ENCODE measurements at regions not wholly inside any gene's neighbourhood (a gene's known extent, or its start where the extent isn't known, plus 50 kb on each side); places are given as distances from the start of the nearest gene placed in this dataset.
A peak's percentile ranks its signal among the peaks of the same experiment; 100 is the strongest.

- TF ChIP-seq TCF12 (IDR thresholded peaks at IDR 0.05; ENCODE audit: low read depth) (no peak), REST (IDR thresholded peaks at IDR 0.05; ENCODE audit: low read depth) (no peak), YY1 (IDR thresholded peaks at IDR 0.05; ENCODE audit: low read depth) (no peak), ZBTB7A (IDR thresholded peaks at IDR 0.05; ENCODE audit: low read depth) (no peak), CREB1 (IDR thresholded peaks at IDR 0.05; ENCODE audit: low read depth) (no peak), CEBPB (IDR thresholded peaks at IDR 0.05) (no peak), EP300 (IDR thresholded peaks at IDR 0.05; ENCODE audit: borderline replicate concordance) (no peak)
Observed at GRCh38 chr1:173424143-173424542, 53.0 kb upstream of the PRDX6 start.

GRCh38 chr1:173424782-173425407 is 52.2 kb upstream of the PRDX6 start:
- TF ChIP-seq CEBPB (IDR thresholded peaks at IDR 0.05) (peak; percentile 62; the same call in 1 of the 2 replicates), TEAD4 (IDR thresholded peaks at IDR 0.05) (peak; percentile 80), EP300 (IDR thresholded peaks at IDR 0.05; ENCODE audit: borderline replicate concordance) (no peak)

- TF ChIP-seq TEAD4 (IDR thresholded peaks at IDR 0.05): no peak
- no peak for TF ChIP-seq CEBPB (IDR thresholded peaks at IDR 0.05)
- TF ChIP-seq USF1 (IDR thresholded peaks at IDR 0.05): no peak
- TF ChIP-seq TAF1 (IDR thresholded peaks at IDR 0.05; ENCODE audit: low read depth): no peak
- TF ChIP-seq NFIC (IDR thresholded peaks at IDR 0.05): no peak
- no peak for TF ChIP-seq RAD21 (IDR thresholded peaks at IDR 0.05; ENCODE audit: low read depth)
- no peak for TF ChIP-seq CREB1 (IDR thresholded peaks at IDR 0.05; ENCODE audit: low read depth)
- no peak for TF ChIP-seq EP300 (IDR thresholded peaks at IDR 0.05; ENCODE audit: borderline replicate concordance)
- no peak for TF ChIP-seq TCF12 (IDR thresholded peaks at IDR 0.05; ENCODE audit: low read depth)
- TF ChIP-seq MAX (IDR thresholded peaks at IDR 0.05): no peak
- TF ChIP-seq ZBTB7A (IDR thresholded peaks at IDR 0.05; ENCODE audit: low read depth): no peak
- TF ChIP-seq EGR1 (IDR thresholded peaks at IDR 0.05): no peak
- TF ChIP-seq REST (IDR thresholded peaks at IDR 0.05; ENCODE audit: low read depth): no peak
Observed at GRCh38 chr1:173426057-173426456, 51.1 kb upstream of the PRDX6 start.

- no peak for TF ChIP-seq NFIC (IDR thresholded peaks at IDR 0.05)
- no peak for TF ChIP-seq USF1 (IDR thresholded peaks at IDR 0.05)
- no peak for TF ChIP-seq MAX (IDR thresholded peaks at IDR 0.05)
- no peak for TF ChIP-seq TAF1 (IDR thresholded peaks at IDR 0.05; ENCODE audit: low read depth)
- TF ChIP-seq TEAD4 (IDR thresholded peaks at IDR 0.05): no peak
- no peak for TF ChIP-seq ZBTB7A (IDR thresholded peaks at IDR 0.05; ENCODE audit: low read depth)
- no peak for TF ChIP-seq YY1 (IDR thresholded peaks at IDR 0.05; ENCODE audit: low read depth)
- TF ChIP-seq RAD21 (IDR thresholded peaks at IDR 0.05; ENCODE audit: low read depth): no peak
- no peak for TF ChIP-seq FOXM1 (IDR thresholded peaks at IDR 0.05; ENCODE audit: borderline replicate concordance, low read depth)
- no peak for TF ChIP-seq TCF12 (IDR thresholded peaks at IDR 0.05; ENCODE audit: low read depth)
- no peak for TF ChIP-seq REST (IDR thresholded peaks at IDR 0.05; ENCODE audit: low read depth)
- TF ChIP-seq EP300 (IDR thresholded peaks at IDR 0.05; ENCODE audit: borderline replicate concordance): no peak
- no peak for TF ChIP-seq EGR1 (IDR thresholded peaks at IDR 0.05)
- no peak for TF ChIP-seq CREB1 (IDR thresholded peaks at IDR 0.05; ENCODE audit: low read depth)
- TF ChIP-seq CEBPB (IDR thresholded peaks at IDR 0.05): no peak
Observed at GRCh38 chr1:173427146-173428054, 49.7 kb upstream of the PRDX6 start.

All from Ishikawa (cell line).